HG03280 (cell line): ENCODE measurements at regions not wholly inside any gene's neighbourhood (a gene's known extent, or its start where the extent isn't known, plus 50 kb on each side); places are given as distances from the start of the nearest gene placed in this dataset.
"Not testable (repeated sequence)": the region's sequence is repeated elsewhere in the genome, so short reads cannot be mapped to it uniquely, and the experiment has no call there.

Experiments used
- ATAC-seq: cut with Tn5 transposase; IDR thresholded peaks from one replicate; pipeline ENCODE4 v1.9.1; 2021; ENCODE audit warnings: mild to moderate bottlenecking, moderate library complexity; ENCODE audit not compliant: unreplicated experiment

GRCh38 chr13:83498481-83499190 lies 383.6 kb downstream of the SLITRK1 start:
- ATAC-seq, result no peak

DNA sequence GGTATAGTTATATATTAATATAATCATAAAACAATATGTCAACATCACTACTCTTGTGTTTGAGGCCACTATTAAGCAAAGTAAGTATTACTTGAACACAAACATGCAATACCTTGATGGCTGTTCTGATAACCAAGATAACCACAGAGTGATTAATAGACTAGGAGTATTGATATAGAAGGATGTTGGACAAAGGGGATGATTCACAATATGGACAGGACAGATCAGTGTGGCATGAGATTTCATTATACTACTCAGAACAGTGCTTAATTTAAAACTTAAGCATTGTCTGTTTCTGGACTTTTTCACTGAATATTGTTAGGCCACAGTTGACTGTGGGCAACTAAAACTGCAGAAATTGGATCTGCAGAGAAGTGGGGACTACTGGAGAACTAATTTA lies 384.2 kb downstream of the SLITRK1 start:
- ATAC-seq, result no peak

DNA sequence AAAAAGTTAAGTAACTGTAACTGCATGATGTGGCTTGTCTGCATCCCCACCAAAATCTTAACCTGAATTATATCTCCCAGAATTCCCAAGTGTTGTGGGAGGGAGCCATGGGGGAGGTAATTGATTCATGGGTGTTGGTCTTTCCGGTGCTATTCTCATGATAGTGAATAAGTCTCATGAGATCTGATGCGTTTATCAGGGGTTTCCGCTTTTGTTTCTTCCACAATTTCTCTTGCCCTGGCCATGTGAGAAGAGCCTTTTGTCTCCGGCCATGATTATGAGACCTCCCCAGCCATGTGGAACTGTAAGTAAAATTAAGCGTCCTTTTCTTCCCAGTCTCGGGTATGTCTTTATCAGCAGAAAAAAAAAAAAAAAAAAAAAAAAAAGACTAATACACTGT lies 385.8 kb downstream of the SLITRK1 start:
- no peak for ATAC-seq

DNA sequence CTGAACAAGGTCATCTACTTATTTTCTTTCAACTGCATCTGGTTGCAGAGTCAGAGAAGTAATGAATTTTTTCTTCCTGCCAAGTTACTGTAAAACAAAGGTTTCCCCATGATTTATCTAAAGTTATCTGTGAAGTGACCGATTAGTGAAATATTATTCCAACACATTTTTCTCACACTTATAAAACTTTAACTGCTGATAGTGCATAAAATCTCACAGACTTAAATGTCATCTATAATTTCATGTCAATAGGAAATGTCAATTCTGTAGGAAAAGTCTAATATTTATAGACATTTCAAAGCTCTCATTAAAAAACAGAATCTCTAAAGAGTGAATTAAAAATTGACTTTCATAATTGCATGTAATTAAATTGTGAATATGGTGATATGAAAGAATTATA lies 397.2 kb downstream of the SLITRK1 start:
- no peak for ATAC-seq

DNA sequence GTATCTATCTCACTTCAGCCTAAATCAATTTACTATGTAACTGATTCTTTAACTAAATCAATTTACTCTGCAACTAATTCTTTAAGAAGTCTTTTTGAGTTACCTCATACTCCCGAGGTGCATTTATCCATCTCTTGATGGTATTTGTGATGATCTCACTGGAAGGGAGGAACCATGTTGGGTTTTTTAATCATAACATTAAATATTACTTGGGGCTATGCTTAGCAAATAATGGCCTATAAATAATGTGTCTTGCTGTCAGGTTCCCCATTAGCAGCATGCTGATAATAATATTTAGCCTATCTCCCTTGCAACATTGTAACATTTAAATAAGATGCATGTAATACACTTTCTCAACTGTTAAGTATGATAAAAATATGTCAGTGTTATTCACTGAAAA lies 411.3 kb downstream of the SLITRK1 start:
- ATAC-seq, result no peak

DNA sequence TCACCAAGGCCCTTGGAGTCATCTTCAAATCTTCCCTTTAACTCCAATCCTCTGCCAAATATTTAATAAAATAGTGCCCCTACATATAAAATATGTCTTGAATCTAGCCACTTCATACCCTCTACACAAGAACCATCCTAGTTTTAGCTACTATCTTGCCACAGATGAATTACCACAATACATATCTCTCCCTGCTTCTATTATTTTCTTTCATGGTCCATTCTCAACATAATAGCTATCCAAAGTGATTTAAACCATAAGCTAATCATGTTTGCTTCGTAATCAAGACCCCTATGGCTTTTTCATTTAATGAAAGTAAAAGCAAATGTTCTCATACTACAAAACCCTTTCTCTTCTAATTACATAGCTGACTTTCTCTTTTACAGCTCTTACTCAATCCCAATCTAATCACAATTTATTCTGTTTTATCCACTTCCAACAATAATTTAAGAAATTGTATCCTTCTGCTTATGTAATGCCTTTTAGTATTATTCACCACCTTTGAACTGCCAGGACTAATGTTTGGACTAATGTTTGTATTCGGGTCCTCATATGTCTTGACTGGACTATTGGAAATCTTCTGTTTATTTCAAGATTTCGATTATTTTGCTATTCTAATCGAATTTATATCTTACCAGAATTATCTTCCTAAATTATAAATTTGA lies 412.0 kb downstream of the SLITRK1 start:
- no peak for ATAC-seq

GRCh38 chr13:83453723-83454122 lies 428.6 kb downstream of the SLITRK1 start:
- no peak for ATAC-seq

- ATAC-seq, result no peak
Observed at GRCh38 chr13:83453300-83453699, 429.0 kb downstream of the SLITRK1 start.

- no peak for ATAC-seq
Observed at GRCh38 chr13:83452292-83452950, 429.9 kb downstream of the SLITRK1 start.

- ATAC-seq, result no peak
Observed at GRCh38 chr13:83450591-83450990, 431.7 kb downstream of the SLITRK1 start.

DNA sequence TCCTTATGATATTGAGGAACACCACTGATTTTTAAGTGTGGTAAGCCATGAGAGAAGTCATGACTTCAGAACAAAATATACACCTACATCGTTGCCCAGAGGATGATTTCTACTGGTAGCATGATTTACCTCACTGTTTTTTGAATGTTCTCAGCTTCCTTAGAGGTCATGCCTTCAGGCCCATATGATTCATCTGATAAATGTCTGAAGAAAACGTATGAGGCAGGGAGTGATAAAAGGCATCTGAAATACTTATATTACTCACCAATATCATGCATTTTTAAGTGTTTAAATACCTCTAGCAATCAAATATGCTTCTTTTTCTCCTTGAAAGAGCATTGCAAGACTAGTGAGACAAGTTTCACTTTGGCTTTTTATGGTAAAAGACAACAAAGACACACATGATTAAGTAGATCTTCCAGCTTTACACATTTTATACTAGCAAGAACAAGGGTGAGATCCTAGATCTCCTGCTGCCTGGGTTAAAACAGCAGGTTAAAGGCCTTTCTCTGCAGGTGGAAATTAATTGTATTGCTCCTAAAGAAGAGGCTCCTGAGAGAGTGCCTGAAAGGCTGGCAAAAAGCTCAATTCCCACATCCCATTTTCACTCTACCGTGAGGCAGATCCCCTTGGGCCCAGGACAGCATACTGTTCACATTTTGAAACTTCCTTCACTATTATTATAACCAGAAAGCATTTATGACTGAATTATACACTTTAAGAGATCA lies 432.4 kb downstream of the SLITRK1 start:
- no peak for ATAC-seq

DNA sequence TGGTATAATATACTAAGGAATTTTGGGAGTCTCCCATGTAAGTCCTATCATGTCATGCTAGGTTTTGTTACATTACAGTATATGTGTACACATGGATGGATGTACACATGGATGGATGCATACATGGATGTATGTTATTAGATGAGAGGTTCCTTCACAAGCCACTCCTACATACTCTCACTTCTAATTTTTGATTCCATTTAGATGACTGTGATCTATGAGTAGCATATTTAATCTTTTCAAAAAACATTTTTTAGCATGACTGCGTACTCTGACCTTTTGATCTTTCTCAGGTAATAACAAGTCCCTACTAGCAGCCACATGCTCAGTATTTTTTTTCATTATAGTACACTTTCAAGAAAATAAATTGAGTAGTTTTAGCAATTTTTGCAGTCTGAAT lies 441.8 kb downstream of the SLITRK1 start:
- ATAC-seq, result no peak

DNA sequence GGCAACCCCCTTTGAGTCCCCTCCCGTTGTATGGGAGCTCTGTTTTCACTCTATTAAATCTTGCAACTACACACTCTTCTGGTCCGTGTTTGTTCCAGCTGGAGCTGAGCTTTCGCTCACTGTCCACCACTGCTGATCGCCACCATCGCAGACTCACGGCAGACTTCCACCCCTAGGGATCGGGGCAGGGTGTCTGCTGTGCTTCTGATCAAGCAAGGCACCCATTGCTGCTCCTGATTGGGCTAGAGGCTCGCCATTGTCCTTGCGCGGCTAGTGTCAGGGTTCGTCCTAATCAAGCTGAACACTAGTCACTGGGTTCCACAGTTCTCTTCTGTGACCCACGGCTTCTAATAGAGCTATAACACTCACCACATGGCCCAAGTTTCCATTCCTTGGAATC lies 442.8 kb downstream of the SLITRK1 start:
- not testable (repeated sequence) for ATAC-seq

GRCh38 chr13:83423861-83424260 lies 458.4 kb downstream of the SLITRK1 start:
- ATAC-seq, result no peak

DNA sequence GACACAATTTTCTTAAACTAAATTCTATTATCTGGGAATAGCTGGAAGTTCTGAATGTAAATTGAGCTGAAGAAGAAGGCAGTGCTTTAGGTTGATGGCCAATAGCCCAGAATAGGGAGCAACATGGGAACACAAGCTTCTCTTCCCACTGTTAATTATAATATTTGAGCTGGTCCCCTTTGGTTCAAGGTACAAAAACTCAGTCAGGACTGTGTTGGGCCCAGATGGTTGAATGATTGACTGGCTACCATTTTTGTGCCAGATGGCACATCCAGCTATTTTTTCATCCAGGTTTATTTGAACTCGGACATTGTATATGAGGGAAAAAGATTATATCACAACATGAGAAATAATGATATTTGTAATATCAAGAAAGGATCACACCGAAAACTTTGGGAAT lies 458.9 kb downstream of the SLITRK1 start:
- no peak for ATAC-seq

DNA sequence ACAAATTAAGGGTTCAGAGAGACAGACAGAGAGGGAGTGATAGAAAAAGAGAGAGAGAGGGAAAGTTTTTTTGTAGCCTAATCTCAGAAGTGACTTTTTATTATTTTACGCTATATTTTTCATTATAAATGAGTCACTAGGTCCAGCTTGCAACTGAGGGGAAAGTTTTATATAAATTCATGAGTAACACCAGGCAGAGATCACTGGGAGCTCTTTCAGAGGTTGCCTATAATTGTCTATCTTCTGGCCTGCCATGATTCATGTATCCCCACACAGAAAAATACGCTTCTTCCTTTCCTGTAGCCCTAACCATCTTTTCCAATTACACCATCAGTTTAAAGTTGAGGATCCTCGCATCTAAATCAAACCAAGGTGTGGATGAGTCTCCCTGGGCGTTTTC lies 467.9 kb downstream of the SLITRK1 start:
- ATAC-seq, result no peak

- no peak for ATAC-seq
Observed at GRCh38 chr13:83386609-83387008, 495.7 kb downstream of the SLITRK1 start.

DNA sequence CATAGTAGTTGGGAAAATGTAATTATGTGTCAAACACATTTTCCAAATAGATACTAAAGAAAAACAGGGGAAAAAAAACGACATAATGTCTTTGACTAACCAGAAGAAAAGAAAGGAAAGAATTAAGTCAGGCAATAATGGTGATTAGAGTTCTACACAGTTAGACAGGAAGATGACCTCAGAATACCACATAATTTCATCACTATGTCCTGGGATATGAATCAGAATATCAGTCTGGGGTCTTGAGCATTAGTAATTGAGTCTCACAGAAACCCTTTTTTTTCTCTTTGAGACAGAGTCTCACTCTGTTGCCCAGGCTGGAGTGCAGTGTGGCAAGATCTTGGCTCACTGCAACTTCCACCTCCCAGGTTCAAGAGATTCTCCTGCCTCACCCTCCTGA lies 503.4 kb downstream of the SLITRK1 start:
- no peak for ATAC-seq

DNA sequence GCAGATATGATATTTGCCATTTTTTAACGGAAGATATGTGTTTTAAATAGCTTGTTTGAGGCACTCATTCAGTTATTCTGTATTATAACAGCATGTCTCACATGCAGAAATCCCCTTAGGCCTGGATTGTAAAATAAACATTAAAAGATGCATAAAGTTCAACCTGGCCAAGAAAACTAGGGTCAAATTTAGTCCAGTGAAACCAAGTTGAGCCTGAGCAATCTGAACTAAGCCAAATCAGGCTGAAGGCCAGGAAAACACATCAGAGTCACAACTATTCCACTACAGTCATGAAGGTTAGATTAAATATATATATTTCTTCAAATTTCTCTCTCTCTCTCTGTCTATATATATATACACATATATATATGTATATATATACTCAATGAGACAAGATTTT lies 504.8 kb downstream of the SLITRK1 start:
- no peak for ATAC-seq

DNA sequence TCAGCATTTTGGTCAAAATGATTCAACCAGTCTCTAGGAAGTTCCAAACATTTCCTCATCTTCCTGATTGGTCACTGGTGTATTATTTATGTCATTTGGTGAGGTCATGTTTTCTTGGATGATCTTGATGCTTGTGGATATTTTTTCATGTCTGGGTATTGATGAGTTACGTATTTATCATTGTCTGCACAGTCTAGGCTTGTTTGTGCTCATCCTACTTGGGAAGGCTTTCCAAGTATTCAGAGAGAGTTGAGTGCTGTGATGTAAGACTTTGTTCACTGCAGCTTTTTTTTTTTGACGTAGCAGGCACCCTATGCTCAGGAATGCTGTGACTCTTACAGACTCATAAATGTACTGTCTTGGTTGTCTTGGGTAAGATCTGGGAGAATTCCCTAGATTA lies 509.5 kb downstream of the SLITRK1 start:
- ATAC-seq, result no peak

DNA sequence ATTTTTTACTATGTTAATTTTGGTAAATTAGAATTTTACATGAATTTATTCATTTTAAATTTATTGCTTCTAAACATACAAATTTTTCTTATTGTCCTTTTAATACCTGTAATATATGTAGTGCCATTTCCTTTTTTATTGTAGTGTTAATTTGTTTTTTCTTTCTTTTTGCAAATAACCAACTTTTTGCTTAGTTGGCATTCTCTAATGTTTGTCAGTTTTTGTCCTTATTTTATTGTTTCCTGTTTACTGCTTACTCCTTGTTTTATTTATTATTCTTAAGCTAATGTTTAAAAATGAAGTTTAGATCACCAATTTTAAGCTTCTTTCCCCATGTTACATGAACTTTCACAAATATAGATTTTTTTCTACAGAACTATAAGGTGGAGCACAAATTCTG lies 516.6 kb downstream of the SLITRK1 start:
- no peak for ATAC-seq

DNA sequence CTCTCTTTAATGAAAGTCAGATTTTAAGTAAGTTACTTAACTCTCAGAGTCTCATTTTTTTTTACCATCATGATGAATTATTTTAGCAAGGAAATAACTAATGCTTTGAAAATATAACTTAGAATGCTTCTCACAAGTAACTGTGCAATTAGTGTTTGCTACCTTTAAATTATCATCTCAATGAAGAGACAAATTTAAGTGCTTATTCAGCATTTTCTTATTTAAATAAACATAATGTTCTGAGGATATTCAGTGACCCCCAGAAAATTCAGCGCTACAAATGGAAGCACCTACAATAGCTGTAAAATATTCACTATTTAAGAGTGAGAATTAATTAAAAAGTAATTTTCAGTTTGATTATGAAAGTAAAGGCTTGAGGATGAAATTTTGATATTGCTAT lies 527.2 kb downstream of the SLITRK1 start:
- no peak for ATAC-seq
